Middle frontal gyrus (tissue), 1 donor: ENCODE measurements at regions not wholly inside any gene's neighbourhood (a gene's known extent, or its start where the extent isn't known, plus 50 kb on each side); places are given as distances from the start of the nearest gene placed in this dataset.

ENCODE experiments used
- DNase-seq: peaks from one replicate; pipeline ENCODE4 v3.0.0-alpha.2; 2015; ENCODE audit warnings: low spot score; ENCODE audit errors: extremely low spot score

- DNase-seq, result no peak
Measured at GRCh38 chr20:6495907-6496306, 271.6 kb upstream of the BMP2 start.

- DNase-seq, result no peak
Measured at GRCh38 chr20:6492271-6493055, 275.0 kb upstream of the BMP2 start.

- no peak for DNase-seq
Measured at GRCh38 chr20:6490849-6491248, 276.6 kb upstream of the BMP2 start.

- DNase-seq, result no peak
Measured at GRCh38 chr20:6489361-6490171, 277.9 kb upstream of the BMP2 start.

GRCh38 chr20:6485351-6485750 is 282.1 kb upstream of the BMP2 start:
- DNase-seq, result no peak

- DNase-seq, result no peak
Measured at GRCh38 chr20:6483727-6484126, 283.8 kb upstream of the BMP2 start.

- DNase-seq, result no peak
Measured at GRCh38 chr20:6482486-6482885, 285.0 kb upstream of the BMP2 start.

- no peak for DNase-seq
Measured at GRCh38 chr20:6480328-6481200, 286.9 kb upstream of the BMP2 start.

GRCh38 chr20:6473197-6473596 is 294.3 kb upstream of the BMP2 start:
- no peak for DNase-seq

- no peak for DNase-seq
Measured at GRCh38 chr20:6471871-6472270, 295.6 kb upstream of the BMP2 start.

- no peak for DNase-seq
Measured at GRCh38 chr20:6471110-6471647, 296.3 kb upstream of the BMP2 start.

GRCh38 chr20:6469695-6470094 is 297.8 kb upstream of the BMP2 start:
- DNase-seq, result no peak

GRCh38 chr20:6468423-6469116 is 298.9 kb upstream of the BMP2 start:
- DNase-seq, result no peak

GRCh38 chr20:6467562-6467961 is 299.9 kb upstream of the BMP2 start:
- no peak for DNase-seq

- no peak for DNase-seq
Measured at GRCh38 chr20:6466075-6466810, 301.2 kb upstream of the BMP2 start.

- no peak for DNase-seq
Measured at GRCh38 chr20:6450841-6451240, 316.6 kb upstream of the BMP2 start.

GRCh38 chr20:6440443-6440799 is 317.6 kb upstream of the FERMT1 start:
- no peak for DNase-seq

- no peak for DNase-seq
Measured at GRCh38 chr20:6439737-6440442, 317.1 kb upstream of the FERMT1 start.

- no peak for DNase-seq
Measured at GRCh38 chr20:6434131-6434530, 311.3 kb upstream of the FERMT1 start.

- DNase-seq, result no peak
Measured at GRCh38 chr20:6430381-6430780, 307.6 kb upstream of the FERMT1 start.
